ENCODE measurements at regions not wholly inside any gene's neighbourhood (a gene's known extent, or its start where the extent isn't known, plus 50 kb on each side); places are given as distances from the start of the nearest gene placed in this dataset.

GRCh38 chr5:17799521-17799920, 165.3 kb downstream of the TAF11L14 start:
- no peaks in the 10 kb centered on the region for H3K27me3 Mint-ChIP-seq (ENCODE audit: unreplicated experiment)
- H3K27ac Mint-ChIP-seq (ENCODE audit: unreplicated experiment), result no peak overlapping the region
- DNase-seq, result no peak
- H3K4me3 Mint-ChIP-seq (ENCODE audit: unreplicated experiment), result no peak overlapping the region
- no peaks in the 10 kb centered on the region for H3K36me3 Mint-ChIP-seq (ENCODE audit: unreplicated experiment)
- peaks cover 2% of the 10 kb centered on the region for H3K9me3 Mint-ChIP-seq (ENCODE audit: unreplicated experiment)
- peaks cover 19% of the 10 kb centered on the region for H3K4me1 Mint-ChIP-seq (ENCODE audit: low read depth, unreplicated experiment)
- no peak for TF ChIP-seq CTCF (IDR thresholded peaks at IDR 0.05; ENCODE audit: partially characterized antibody, unreplicated experiment)

GRCh38 chr5:17801595-17801994, 167.3 kb downstream of the TAF11L14 start:
- no peaks in the 10 kb centered on the region for H3K36me3 Mint-ChIP-seq (ENCODE audit: unreplicated experiment)
- H3K27me3 Mint-ChIP-seq (ENCODE audit: unreplicated experiment), result no peaks in the 10 kb centered on the region
- H3K4me1 Mint-ChIP-seq (ENCODE audit: low read depth, unreplicated experiment), result peaks cover 27% of the 10 kb centered on the region
- H3K27ac Mint-ChIP-seq (ENCODE audit: unreplicated experiment), result peak overlapping the region; percentile 93
- H3K4me3 Mint-ChIP-seq (ENCODE audit: unreplicated experiment), result no peak overlapping the region
- no peak for DNase-seq
- no peak for TF ChIP-seq CTCF (IDR thresholded peaks at IDR 0.05; ENCODE audit: partially characterized antibody, unreplicated experiment)
- H3K9me3 Mint-ChIP-seq (ENCODE audit: unreplicated experiment), result peaks cover 3% of the 10 kb centered on the region

- no peak for DNase-seq
- Mint-ChIP-seq H3K9me3 (ENCODE audit: unreplicated experiment) (peaks cover 6% of the 10 kb centered on the region), H3K4me1 (ENCODE audit: low read depth, unreplicated experiment) (peaks cover 34% of the 10 kb centered on the region), H3K27me3 (ENCODE audit: unreplicated experiment) (no peaks in the 10 kb centered on the region), H3K27ac (ENCODE audit: unreplicated experiment) (peak overlapping the region; percentile 93), H3K36me3 (ENCODE audit: unreplicated experiment) (no peaks in the 10 kb centered on the region), H3K4me3 (ENCODE audit: unreplicated experiment) (peak overlapping the region; percentile 27)
- no peak for TF ChIP-seq CTCF (IDR thresholded peaks at IDR 0.05; ENCODE audit: partially characterized antibody, unreplicated experiment)
Measured at GRCh38 chr5:17802256-17802655, 168.0 kb downstream of the TAF11L14 start.

GRCh38 chr5:17803971-17804370, 169.7 kb downstream of the TAF11L14 start:
- no peak for TF ChIP-seq CTCF (IDR thresholded peaks at IDR 0.05; ENCODE audit: partially characterized antibody, unreplicated experiment)
- H3K36me3 Mint-ChIP-seq (ENCODE audit: unreplicated experiment), result no peaks in the 10 kb centered on the region
- H3K4me3 Mint-ChIP-seq (ENCODE audit: unreplicated experiment), result no peak overlapping the region
- no peak overlapping the region for H3K27ac Mint-ChIP-seq (ENCODE audit: unreplicated experiment)
- DNase-seq, result no peak
- peaks cover 4% of the 10 kb centered on the region for H3K9me3 Mint-ChIP-seq (ENCODE audit: unreplicated experiment)
- peaks cover 45% of the 10 kb centered on the region for H3K4me1 Mint-ChIP-seq (ENCODE audit: low read depth, unreplicated experiment)
- no peaks in the 10 kb centered on the region for H3K27me3 Mint-ChIP-seq (ENCODE audit: unreplicated experiment)

GRCh38 chr5:17805227-17805825, 171.1 kb downstream of the TAF11L14 start:
- Mint-ChIP-seq H3K9me3 (ENCODE audit: unreplicated experiment) (peaks cover 4% of the 10 kb centered on the region), H3K4me1 (ENCODE audit: low read depth, unreplicated experiment) (peaks cover 50% of the 10 kb centered on the region), H3K27me3 (ENCODE audit: unreplicated experiment) (no peaks in the 10 kb centered on the region), H3K36me3 (ENCODE audit: unreplicated experiment) (no peaks in the 10 kb centered on the region), H3K4me3 (ENCODE audit: unreplicated experiment) (peak overlapping the region; percentile 9), H3K27ac (ENCODE audit: unreplicated experiment) (peak overlapping the region; percentile 14)
- no peak for TF ChIP-seq CTCF (IDR thresholded peaks at IDR 0.05; ENCODE audit: partially characterized antibody, unreplicated experiment)
- no peak for DNase-seq

Data from glutamatergic neuron (in vitro differentiated cells).